Subcutaneous abdominal adipose tissue (tissue), 5 donors: ENCODE measurements at regions not wholly inside any gene's neighbourhood (a gene's known extent, or its start where the extent isn't known, plus 50 kb on each side); places are given as distances from the start of the nearest gene placed in this dataset.
"Not testable (repeated sequence)": the region's sequence is repeated elsewhere in the genome, so short reads cannot be mapped to it uniquely, and the experiment has no call there.

Experiments
- H3K27ac ChIP-seq: one replicate; pipeline ENCODE4 v1.7.0; 2013; ENCODE audit warnings: low read depth, mild to moderate bottlenecking, inconsistent platforms, low read length, moderate library complexity
- H3K27me3 ChIP-seq, 5 donors: one replicate each; pipeline ENCODE4 v1.7.0; 2013; ENCODE audit warnings: low read length in 5 of 5, inconsistent platforms in 1 of 5; ENCODE audit not compliant: control insufficient read depth in 5 of 5, insufficient read depth in 4 of 5
- H3K36me3 ChIP-seq, 5 donors: one replicate each; pipeline ENCODE4 v1.7.0; 2013; ENCODE audit warnings: low read length in 5 of 5; ENCODE audit not compliant: control insufficient read depth in 5 of 5, insufficient read depth in 5 of 5
- H3K4me1 ChIP-seq, 5 donors: one replicate each; pipeline ENCODE4 v1.7.0; 2013; ENCODE audit warnings: low read length in 5 of 5, mild to moderate bottlenecking in 3 of 5, moderate library complexity in 1 of 5; ENCODE audit not compliant: control insufficient read depth in 5 of 5, insufficient read depth in 5 of 5
- H3K4me3 ChIP-seq, 5 donors: one replicate each; pipeline ENCODE4 v1.7.0; 2013; ENCODE audit warnings: low read length in 5 of 5, low read depth in 1 of 5
- H3K9ac ChIP-seq, 5 donors: one replicate each; pipeline ENCODE4 v1.7.0; 2013; ENCODE audit warnings: low read length in 5 of 5, mild to moderate bottlenecking in 4 of 5, moderate library complexity in 3 of 5
- H3K9me3 ChIP-seq, 5 donors: one replicate each; pipeline ENCODE4 v1.7.0; 2013; ENCODE audit warnings: low read length in 5 of 5; ENCODE audit not compliant: control insufficient read depth in 5 of 5
- donor health status: healthy.
- donor health status: healthy.
- donor health status: healthy.
- donor health status: healthy.
- donor health status: healthy.

- not testable (repeated sequence) for H3K4me1 ChIP-seq, H3K9ac ChIP-seq, H3K27ac ChIP-seq, H3K4me3 ChIP-seq, H3K36me3 ChIP-seq, H3K27me3 ChIP-seq
- H3K9me3 ChIP-seq: peaks cover 1 to 20% (median 13%) of the 10 kb centered on the region in 5 donors
These were observed 4792.9 kb upstream of the OR11H1 start for GRCh38 chr22:10735075-10735474.

GRCh38 chr22:10736879-10737278 lies 4791.1 kb upstream of the OR11H1 start:
- H3K9me3 ChIP-seq: peaks cover 0 to 15% (median 5%) of the 10 kb centered on the region in 5 donors

GRCh38 chr22:10737931-10738330 lies 4790.1 kb upstream of the OR11H1 start:
- H3K27me3 ChIP-seq, H3K36me3 ChIP-seq, H3K4me1 ChIP-seq, H3K4me3 ChIP-seq, H3K27ac ChIP-seq, H3K9ac ChIP-seq: not testable (repeated sequence)
- H3K9me3 ChIP-seq: peaks cover 3 to 22% (median 5%) of the 10 kb centered on the region in 5 donors

More at GRCh38 chr22:10736879-10737278, 4791.1 kb upstream of the OR11H1 start:
- not testable (repeated sequence) for H3K4me3 ChIP-seq, H3K9ac ChIP-seq, H3K4me1 ChIP-seq, H3K36me3 ChIP-seq, H3K27me3 ChIP-seq, H3K27ac ChIP-seq

DNA sequence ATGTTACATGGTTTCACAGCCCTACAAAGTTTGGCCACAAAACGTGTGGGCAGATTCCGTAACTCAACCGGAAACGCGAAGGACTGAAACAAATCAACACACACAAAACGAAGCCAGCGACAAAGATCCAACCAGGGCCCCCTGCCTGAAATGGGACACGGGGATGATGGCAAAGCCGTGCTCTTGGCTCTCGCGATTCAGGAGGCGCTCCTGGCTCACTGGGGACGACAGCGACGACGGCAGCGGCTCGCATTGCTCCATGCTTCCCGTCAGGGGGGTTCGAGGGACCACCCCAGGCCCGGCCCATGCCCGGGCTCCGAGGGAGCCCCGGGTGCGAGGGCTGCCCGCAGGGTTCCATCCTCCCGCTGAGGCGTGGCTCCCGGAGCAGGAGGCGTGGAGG lies 4786.8 kb upstream of the OR11H1 start:
- H3K9ac ChIP-seq: no peak overlapping the region
- H3K4me3 ChIP-seq: no peak overlapping the region
- H3K36me3 ChIP-seq: no peaks in the 10 kb centered on the region

DNA sequence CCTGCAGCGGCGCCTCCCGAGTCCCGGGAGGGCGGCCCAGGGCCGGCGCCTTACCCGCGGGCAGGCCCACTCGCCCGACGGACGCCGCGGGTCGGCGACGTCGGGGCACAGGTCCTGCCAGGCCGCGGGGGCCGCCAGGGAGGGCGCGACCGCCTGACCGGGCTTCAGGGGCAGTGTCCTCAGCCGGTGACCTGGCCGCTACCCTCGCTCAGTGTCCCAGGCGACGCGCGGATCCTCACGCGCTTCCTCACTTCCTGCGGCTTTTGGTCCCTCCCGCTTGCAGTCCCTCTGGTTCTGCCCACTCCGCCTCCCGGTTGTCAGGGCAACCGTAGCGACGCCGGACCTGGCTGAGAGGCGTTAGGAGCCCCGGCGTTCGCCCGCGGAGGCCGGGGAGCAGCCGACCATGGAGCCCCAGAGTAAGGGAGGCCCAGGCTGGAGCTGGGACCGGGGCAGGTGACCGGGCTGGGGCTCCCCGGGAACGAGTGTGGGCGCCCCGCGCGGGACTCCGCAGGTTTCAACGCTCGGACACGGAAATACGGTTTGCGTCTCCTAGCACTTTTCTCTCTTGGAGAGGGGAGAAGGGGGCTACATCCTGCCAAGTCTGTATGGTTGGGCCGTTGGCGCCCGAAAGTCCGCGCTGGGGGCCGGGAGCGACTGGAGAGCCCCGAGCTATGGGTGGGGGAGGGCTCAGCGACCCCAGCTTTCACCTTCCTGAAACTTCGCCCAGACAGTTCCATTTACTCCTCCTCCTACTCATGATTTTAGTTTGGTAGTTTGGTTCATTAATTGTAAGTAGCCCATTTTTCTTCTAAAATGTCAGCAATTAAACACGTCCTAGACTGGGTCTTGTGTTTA lies 4786.0 kb upstream of the OR11H1 start:
- H3K4me1 ChIP-seq, H3K9ac ChIP-seq, H3K36me3 ChIP-seq, H3K27ac ChIP-seq, H3K27me3 ChIP-seq, H3K4me3 ChIP-seq: not testable (repeated sequence)
- peaks cover 3 to 26% (median 5%) of the 10 kb centered on the region in 5 donors for H3K9me3 ChIP-seq

More for the DNA sequence above, 4786.8 kb upstream of the OR11H1 start:
- Histone ChIP-seq H3K27ac (no peak overlapping the region), H3K27me3 (no peaks in the 10 kb centered on the region), H3K4me1 (no peaks in the 10 kb centered on the region), H3K9me3 (peaks cover 3 to 26% (median 5%) of the 10 kb centered on the region in 5 donors)

DNA sequence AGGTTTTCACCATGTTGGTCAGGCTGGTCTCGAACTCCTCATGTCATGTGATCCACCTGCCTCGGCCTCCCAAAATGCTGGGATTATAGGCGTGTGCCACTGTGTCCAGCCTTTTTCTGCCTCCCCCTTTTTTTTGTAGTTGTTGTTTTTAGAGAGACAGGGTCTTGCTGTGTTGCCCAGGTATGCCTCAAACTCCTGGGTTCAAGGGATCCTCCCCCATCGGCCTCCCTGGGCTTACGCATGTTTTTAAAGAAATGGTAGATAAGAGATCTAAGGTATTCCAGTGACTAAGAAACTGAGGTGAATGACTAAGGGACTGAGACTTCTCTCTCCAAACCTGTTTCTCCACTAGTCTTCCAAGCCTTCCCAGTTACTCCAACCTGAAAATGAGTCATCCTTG lies 4781.6 kb upstream of the OR11H1 start:
- H3K36me3 ChIP-seq, H3K9ac ChIP-seq, H3K27me3 ChIP-seq, H3K4me1 ChIP-seq, H3K27ac ChIP-seq, H3K4me3 ChIP-seq: not testable (repeated sequence)
- peaks cover 0 to 22% (median 5%) of the 10 kb centered on the region in 5 donors for H3K9me3 ChIP-seq

DNA sequence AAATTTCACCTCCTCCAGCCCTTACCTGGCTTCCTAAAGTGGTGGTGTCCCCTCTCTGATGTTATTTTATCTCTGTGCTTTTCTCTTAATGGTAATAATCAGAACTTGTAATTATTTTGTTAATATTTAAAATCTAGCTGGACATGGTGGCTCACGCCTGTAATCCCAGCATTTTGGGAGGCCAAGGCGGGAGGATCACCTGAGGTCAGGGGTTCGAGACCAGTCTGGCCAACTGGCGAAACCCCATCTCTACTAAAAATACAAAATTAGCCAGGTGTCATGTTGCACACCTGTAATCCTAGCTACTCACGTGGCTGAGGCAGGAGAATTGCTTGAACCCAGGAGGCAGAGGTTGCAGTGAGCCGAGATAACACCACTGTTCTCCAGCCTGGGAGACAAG lies 4780.8 kb upstream of the OR11H1 start:
- H3K4me1 ChIP-seq, H3K36me3 ChIP-seq, H3K27me3 ChIP-seq, H3K9ac ChIP-seq, H3K27ac ChIP-seq, H3K4me3 ChIP-seq: not testable (repeated sequence)
- peaks cover 0 to 17% (median 3%) of the 10 kb centered on the region in 5 donors for H3K9me3 ChIP-seq

GRCh38 chr22:10748751-10749150 lies 4779.2 kb upstream of the OR11H1 start:
- not testable (repeated sequence) for H3K4me1 ChIP-seq, H3K9me3 ChIP-seq, H3K27ac ChIP-seq, H3K9ac ChIP-seq, H3K27me3 ChIP-seq, H3K4me3 ChIP-seq, H3K36me3 ChIP-seq

- not testable (repeated sequence) for H3K27ac ChIP-seq, H3K36me3 ChIP-seq, H3K9ac ChIP-seq, H3K4me1 ChIP-seq, H3K9me3 ChIP-seq, H3K27me3 ChIP-seq, H3K4me3 ChIP-seq
These were observed 4778.6 kb upstream of the OR11H1 start for GRCh38 chr22:10749423-10749822.

- H3K36me3 ChIP-seq, H3K4me1 ChIP-seq, H3K4me3 ChIP-seq, H3K9ac ChIP-seq, H3K27me3 ChIP-seq, H3K27ac ChIP-seq: not testable (repeated sequence)
- H3K9me3 ChIP-seq: peaks cover 0 to 12% (median 3%) of the 10 kb centered on the region in 5 donors
These were observed 4774.4 kb upstream of the OR11H1 start for GRCh38 chr22:10753566-10753965.
